ENCODE measurements at regions not wholly inside any gene's neighbourhood (a gene's known extent, or its start where the extent isn't known, plus 50 kb on each side); places are given as distances from the start of the nearest gene placed in this dataset.

- no peak overlapping the region for H3K4me3 Mint-ChIP-seq
- H3K4me1 Mint-ChIP-seq, result peaks cover 3% of the 10 kb centered on the region
- TF ChIP-seq EZH2phosphoT487 (IDR thresholded peaks at IDR 0.05) (no peak), CTCF (IDR thresholded peaks at IDR 0.05) (no peak), EZH2 (IDR thresholded peaks at IDR 0.05) (no peak)
These were observed 85.9 kb downstream of the FBXO5 start for GRCh38 chr6:152896923-152897322.

GRCh38 chr6:152897807-152898399 lies 84.9 kb downstream of the FBXO5 start:
- DNase-seq (ENCODE audit: low spot score), result peak; percentile 75
- Mint-ChIP-seq H3K9me3 (no peaks in the 10 kb centered on the region), H3K27ac (no peak overlapping the region), H3K4me3 (no peak overlapping the region), H3K4me1 (peaks cover 8% of the 10 kb centered on the region), H3K36me3 (no peaks in the 10 kb centered on the region), H3K27me3 (ENCODE audit: insufficient read depth, low read depth) (peaks cover 4% of the 10 kb centered on the region)
- Histone ChIP-seq H3K4me2 (no peak overlapping the region), H2AFZ (replicated peaks) (no peak overlapping the region), H3K4me3 (no peak overlapping the region), H3F3A (ENCODE audit: low read depth) (no peaks in the 10 kb centered on the region), H3K36me3 (no peaks in the 10 kb centered on the region), H3K27ac (no peak overlapping the region), H3K79me2 (ENCODE audit: low read depth) (no peaks in the 10 kb centered on the region), H3K9me3 (ENCODE audit: low read depth) (no peaks in the 10 kb centered on the region), H3K27me3 (no peaks in the 10 kb centered on the region), H4K20me1 (ENCODE audit: low read depth) (no peaks in the 10 kb centered on the region), H3K4me1 (peaks cover 6% of the 10 kb centered on the region), H3K9ac (no peak overlapping the region)
- no peak for TF ChIP-seq EZH2phosphoT487 (IDR thresholded peaks at IDR 0.05)
- TF ChIP-seq CTCF (IDR thresholded peaks at IDR 0.05), result peak; percentile 80

More at GRCh38 chr6:152896923-152897322, 85.9 kb downstream of the FBXO5 start:
- Histone ChIP-seq H3K9ac (no peak overlapping the region), H3K36me3 (no peaks in the 10 kb centered on the region), H3K27ac (no peak overlapping the region), H3K4me3 (no peak overlapping the region), H3K4me2 (no peak overlapping the region), H2AFZ (replicated peaks) (no peak overlapping the region), H3K79me2 (ENCODE audit: low read depth) (no peaks in the 10 kb centered on the region), H3F3A (ENCODE audit: low read depth) (no peaks in the 10 kb centered on the region), H3K27me3 (no peaks in the 10 kb centered on the region), H3K9me3 (ENCODE audit: low read depth) (no peaks in the 10 kb centered on the region), H3K4me1 (no peaks in the 10 kb centered on the region), H4K20me1 (ENCODE audit: low read depth) (no peaks in the 10 kb centered on the region)
- no peaks in the 10 kb centered on the region for H3K9me3 Mint-ChIP-seq
- no peak for DNase-seq (ENCODE audit: low spot score)
- no peaks in the 10 kb centered on the region for H3K36me3 Mint-ChIP-seq
- peaks cover 4% of the 10 kb centered on the region for H3K27me3 Mint-ChIP-seq (ENCODE audit: insufficient read depth, low read depth)
- H3K27ac Mint-ChIP-seq, result no peak overlapping the region

GRCh38 chr6:152904678-152905077 lies 78.2 kb downstream of the FBXO5 start:
- Histone ChIP-seq H3F3A (ENCODE audit: low read depth) (no peaks in the 10 kb centered on the region), H3K4me2 (no peak overlapping the region), H2AFZ (replicated peaks) (no peak overlapping the region), H3K9me3 (ENCODE audit: low read depth) (no peaks in the 10 kb centered on the region), H3K27me3 (no peaks in the 10 kb centered on the region), H3K9ac (no peak overlapping the region), H3K4me3 (no peak overlapping the region), H4K20me1 (ENCODE audit: low read depth) (no peaks in the 10 kb centered on the region), H3K79me2 (ENCODE audit: low read depth) (no peaks in the 10 kb centered on the region), H3K36me3 (no peaks in the 10 kb centered on the region), H3K4me1 (peaks cover 13% of the 10 kb centered on the region), H3K27ac (no peak overlapping the region)
- H3K27me3 Mint-ChIP-seq (ENCODE audit: insufficient read depth, low read depth), result no peaks in the 10 kb centered on the region
- H3K4me1 Mint-ChIP-seq, result peaks cover 5% of the 10 kb centered on the region
- DNase-seq (ENCODE audit: low spot score), result no peak
- H3K4me3 Mint-ChIP-seq, result no peak overlapping the region
- H3K27ac Mint-ChIP-seq, result no peak overlapping the region
- TF ChIP-seq EZH2phosphoT487 (IDR thresholded peaks at IDR 0.05), result no peak
- TF ChIP-seq CTCF (IDR thresholded peaks at IDR 0.05), result no peak
- TF ChIP-seq EZH2 (IDR thresholded peaks at IDR 0.05), result no peak
- H3K36me3 Mint-ChIP-seq, result no peaks in the 10 kb centered on the region
- no peaks in the 10 kb centered on the region for H3K9me3 Mint-ChIP-seq
